AG09309 (cell line): ENCODE measurements at regions not wholly inside any gene's neighbourhood (a gene's known extent, or its start where the extent isn't known, plus 50 kb on each side); places are given as distances from the start of the nearest gene placed in this dataset.
"Not testable (repeated sequence)": the region's sequence is repeated elsewhere in the genome, so short reads cannot be mapped to it uniquely, and the experiment has no call there.

ENCODE experiments used
- DNase-seq: peaks from one replicate; pipeline ENCODE4 v3.0.0-alpha.2; 2010; ENCODE audit warnings: low read depth
- H3K4me3 ChIP-seq: 2 replicates; pipeline ENCODE4 v1.5.1; 2011; ENCODE audit warnings: mild to moderate bottlenecking, low read depth, low read length, moderate library complexity; ENCODE audit not compliant: control insufficient read depth
- CTCF ChIP-seq: IDR thresholded peaks from 2 replicates; pipeline ENCODE4 v1.5.1; 2011; ENCODE audit warnings: mild to moderate bottlenecking, low read depth, low read length, inconsistent platforms; ENCODE audit not compliant: insufficient read depth, control insufficient read depth; ENCODE audit errors: missing control alignments

GRCh38 chr3:181920409-181920808 lies 208.7 kb downstream of the SOX2 start:
- H3K4me3 ChIP-seq: no peak overlapping the region
- no peak for DNase-seq
- TF ChIP-seq CTCF: no peak

GRCh38 chr3:181921220-181921619 lies 209.5 kb downstream of the SOX2 start:
- DNase-seq: no peak
- no peak for TF ChIP-seq CTCF
- H3K4me3 ChIP-seq: no peak overlapping the region

GRCh38 chr3:181925841-181926240 lies 214.1 kb downstream of the SOX2 start:
- DNase-seq, H3K4me3 ChIP-seq: not testable (repeated sequence)

GRCh38 chr3:181929501-181929900 lies 217.8 kb downstream of the SOX2 start:
- no peak for DNase-seq
- no peak for TF ChIP-seq CTCF
- H3K4me3 ChIP-seq: no peak overlapping the region

- no peak overlapping the region for H3K4me3 ChIP-seq
- no peak for TF ChIP-seq CTCF
- no peak for DNase-seq
Measured at GRCh38 chr3:181930105-181930504, 218.4 kb downstream of the SOX2 start.

GRCh38 chr3:181932039-181932438 lies 220.3 kb downstream of the SOX2 start:
- H3K4me3 ChIP-seq: no peak overlapping the region
- DNase-seq: no peak
- TF ChIP-seq CTCF: no peak

GRCh38 chr3:181933052-181933618 lies 221.4 kb downstream of the SOX2 start:
- DNase-seq: no peak
- no peak overlapping the region for H3K4me3 ChIP-seq
- TF ChIP-seq CTCF: no peak
